ENCODE measurements at regions not wholly inside any gene's neighbourhood (a gene's known extent, or its start where the extent isn't known, plus 50 kb on each side); places are given as distances from the start of the nearest gene placed in this dataset.

DNA sequence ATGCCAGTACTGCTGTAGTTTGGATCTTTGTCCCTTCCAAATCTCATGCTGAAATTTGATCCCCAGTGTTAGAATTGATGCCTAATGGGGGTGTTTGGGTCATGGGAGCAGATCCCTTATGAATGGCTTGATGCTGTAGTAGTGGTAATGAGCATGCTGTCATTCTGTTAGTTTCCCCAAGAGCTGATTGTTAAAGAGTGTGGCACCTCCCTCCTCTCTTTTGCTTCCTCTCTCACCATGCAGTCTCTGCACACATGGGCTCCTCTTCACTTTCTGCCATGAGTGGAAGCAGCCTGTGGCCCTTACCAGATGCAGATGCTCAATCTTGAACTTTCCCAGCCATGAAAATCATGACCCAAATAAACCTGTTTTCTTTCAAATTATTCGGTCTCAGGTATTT is 141.3 kb upstream of the DPPA4 start:
- Histone ChIP-seq H3K4me1 (replicated peaks in 1 of 2; ENCODE audit: control insufficient read depth in 2 of 2, insufficient read depth in 2 of 2, low read length in 2 of 2) (no peaks in the 10 kb centered on the region), H4K20me1 (replicated peaks; ENCODE audit: control insufficient read depth, insufficient read depth, low read length) (no peaks in the 10 kb centered on the region), H3K4me3 (no peak overlapping the region), H3K79me2 (ENCODE audit: control insufficient read depth, insufficient read depth, low read length) (no peaks in the 10 kb centered on the region), H3K27me3 (ENCODE audit: control insufficient read depth in 2 of 2, insufficient read depth in 2 of 2, low read length in 2 of 2) (no peaks in the 10 kb centered on the region), H3K4me2 (ENCODE audit: insufficient read depth, low read length) (no peak overlapping the region), H2AFZ (ENCODE audit: low read depth, low read length) (no peak overlapping the region), H3K9ac (ENCODE audit: insufficient read depth in 1 of 2, low read depth in 2 of 2, low read length in 2 of 2) (no peak overlapping the region), H3K9me1 (ENCODE audit: control insufficient read depth, insufficient read depth, low read length) (no peaks in the 10 kb centered on the region), H3K36me3 (ENCODE audit: control insufficient read depth, insufficient read depth, low read length) (no peaks in the 10 kb centered on the region), H3K9me3 (replicated peaks; ENCODE audit: control insufficient read depth, insufficient read depth, low read depth, low read length) (no peaks in the 10 kb centered on the region), H3K27ac (ENCODE audit: extremely low read depth, low read depth, low read length) (no peak overlapping the region)
- no peak for DNase-seq (ENCODE audit: extremely low read depth in 1 of 4, low spot score in 3 of 4)
- ChIA-PET CTCF (ENCODE audit: low intra/inter-chr PET ratio) (no interaction called here), POLR2A (no interaction called here)
- in situ Hi-C loops (cut with MboI), result no loop called here
- TF ChIP-seq GTF2E2 (tag; IDR thresholded peaks at IDR 0.05) (no peak), ZNF589 (CRISPR knock-in tag; IDR thresholded peaks at IDR 0.05; ENCODE audit: low read depth) (no peak), ETV1 (tag; conservative IDR thresholded peaks at IDR 0.05; ENCODE audit: low read depth) (no peak), PHTF2 (CRISPR knock-in tag; IDR thresholded peaks at IDR 0.05) (no peak), ZBTB43 (CRISPR knock-in tag; IDR thresholded peaks at IDR 0.05) (no peak), FOXO4 (CRISPR knock-in tag; IDR thresholded peaks at IDR 0.05) (no peak)
- no peak for FAIRE-seq
- no peak for ATAC-seq
- WGBS (ENCODE audit: insufficient coverage, low coverage, missing lambda C conversion rate), result 0% methylated on average over 1 of the region's 1 CpG
- no TSS peak for BruUV-seq (replicated peaks)
- intact Hi-C loops (cut with micrococcal nuclease), result no loop called here

All from K562 (cell line).